ENCODE measurements at regions not wholly inside any gene's neighbourhood (a gene's known extent, or its start where the extent isn't known, plus 50 kb on each side); places are given as distances from the start of the nearest gene placed in this dataset.

- TF ChIP-seq EZH2phosphoT487 (conservative IDR thresholded peaks at IDR 0.05; ENCODE audit: low read length) = no peak
- no peak for TF ChIP-seq CTCF (IDR thresholded peaks at IDR 0.05; ENCODE audit: insufficient read depth, low read length, poor library complexity, severe bottlenecking)
Measured at GRCh38 chr2:118186858-118187254, 98.6 kb downstream of the INSIG2 start.

All from SU-DHL-6 (cell line).